ENCODE measurements at regions not wholly inside any gene's neighbourhood (a gene's known extent, or its start where the extent isn't known, plus 50 kb on each side); places are given as distances from the start of the nearest gene placed in this dataset.
A peak's percentile ranks its signal among the peaks of the same experiment; 100 is the strongest.
"Not testable (repeated sequence)": the region's sequence is repeated elsewhere in the genome, so short reads cannot be mapped to it uniquely, and the experiment has no call there.

- no peak for ATAC-seq (replicated peaks in 6 of 8)
- Histone ChIP-seq H3K4me1 (replicated peaks in 1 of 2) (no peaks in the 10 kb centered on the region), H3K4me3 (no peak overlapping the region), H3K27ac (no peak overlapping the region)
- in situ Hi-C loops (cut with MboI; ENCODE audit: low pct_unique_long_range_greater_than_20kb in 2 of 9, low sequenced_read_pairs in 9 of 9, unreplicated experiment in 9 of 9) = no loop called here
- 0 to 100% (median 76%) methylated on average over 1 to 6 of the region's 6 CpGs; no CpG with 5 or more reads in 1 of the 10 experiments for WGBS, 10 experiments
These were observed 77.9 kb upstream of the FHIP2A start for GRCh38 chr10:114743521-114744231.

GRCh38 chr10:114746531-114746930, 75.0 kb upstream of the FHIP2A start:
- Histone ChIP-seq H3K4me1 (replicated peaks in 1 of 2) (no peaks in the 10 kb centered on the region), H3K4me3 (no peak overlapping the region), H3K27ac (no peak overlapping the region)
- in situ Hi-C loops (cut with MboI; ENCODE audit: low pct_unique_long_range_greater_than_20kb in 2 of 9, low sequenced_read_pairs in 9 of 9, unreplicated experiment in 9 of 9) = no loop called here
- WGBS, 10 experiments = 73 to 100% (median 94%) methylated on average over 1 to 3 of the region's 3 CpGs
- no peak for ATAC-seq (replicated peaks in 6 of 8)

GRCh38 chr10:114748241-114748640, 73.3 kb upstream of the FHIP2A start:
- in situ Hi-C loops (cut with MboI; ENCODE audit: low pct_unique_long_range_greater_than_20kb in 2 of 9, low sequenced_read_pairs in 9 of 9, unreplicated experiment in 9 of 9) = no loop called here
- Histone ChIP-seq H3K4me1 (replicated peaks in 1 of 2) (no peaks in the 10 kb centered on the region), H3K4me3 (no peak overlapping the region), H3K27ac (no peak overlapping the region)
- ATAC-seq (replicated peaks in 6 of 8) = no peak
- WGBS, 10 experiments = 67 to 100% (median 85%) methylated on average over 1 of the region's 1 CpG; no CpG with 5 or more reads in 1 of the 10 experiments

- 40 to 100% (median 85%) methylated on average over 1 to 3 of the region's 3 CpGs for WGBS, 10 experiments
- no peak overlapping the region for H3K4me3 ChIP-seq
- ATAC-seq (replicated peaks in 6 of 8) = no peak
- H3K4me1 ChIP-seq (replicated peaks in 1 of 2) = no peaks in the 10 kb centered on the region
- H3K27ac ChIP-seq = no peak overlapping the region
- in situ Hi-C loops (cut with MboI; ENCODE audit: low pct_unique_long_range_greater_than_20kb in 2 of 9, low sequenced_read_pairs in 9 of 9, unreplicated experiment in 9 of 9) = no loop called here
These were observed 72.6 kb upstream of the FHIP2A start for GRCh38 chr10:114749014-114749413.

GRCh38 chr10:114749510-114749909, 72.1 kb upstream of the FHIP2A start:
- WGBS, 10 experiments = 56 to 100% (median 97%) methylated on average over 1 to 3 of the region's 6 CpGs; no CpG with 5 or more reads in 2 of the 10 experiments

GRCh38 chr10:114751856-114752255, 69.7 kb upstream of the FHIP2A start:
- WGBS, 10 experiments = 37 to 100% (median 89%) methylated on average over 1 to 3 of the region's 3 CpGs
- Histone ChIP-seq H3K27ac (no peak overlapping the region), H3K4me1 (replicated peaks in 1 of 2) (no peaks in the 10 kb centered on the region), H3K4me3 (no peak overlapping the region)
- no peak for ATAC-seq (replicated peaks in 6 of 8)
- in situ Hi-C loops (cut with MboI; ENCODE audit: low pct_unique_long_range_greater_than_20kb in 2 of 9, low sequenced_read_pairs in 9 of 9, unreplicated experiment in 9 of 9) = no loop called here

More at GRCh38 chr10:114749510-114749909, 72.1 kb upstream of the FHIP2A start:
- Histone ChIP-seq H3K4me3 (no peak overlapping the region), H3K27ac (no peak overlapping the region), H3K4me1 (replicated peaks in 1 of 2) (no peaks in the 10 kb centered on the region)
- ATAC-seq (replicated peaks in 6 of 8) = no peak
- in situ Hi-C loops (cut with MboI; ENCODE audit: low pct_unique_long_range_greater_than_20kb in 2 of 9, low sequenced_read_pairs in 9 of 9, unreplicated experiment in 9 of 9) = no loop called here

- WGBS, 10 experiments = 83 to 100% (median 100%) methylated on average over 1 of the region's 1 CpG; no CpG with 5 or more reads in 2 of the 10 experiments
- H3K4me3 ChIP-seq; H3K27ac ChIP-seq; in situ Hi-C loops (cut with MboI; ENCODE audit: low pct_unique_long_range_greater_than_20kb in 2 of 9, low sequenced_read_pairs in 9 of 9, unreplicated experiment in 9 of 9); H3K4me1 ChIP-seq (replicated peaks in 1 of 2); ATAC-seq (replicated peaks in 6 of 8): not testable (repeated sequence)
These were observed 69.0 kb upstream of the FHIP2A start for GRCh38 chr10:114752570-114752969.

GRCh38 chr10:114753126-114753525, 68.5 kb upstream of the FHIP2A start:
- no peak for ATAC-seq (replicated peaks in 6 of 8)
- 7 to 95% (median 76%) methylated on average over 2 to 5 of the region's 5 CpGs for WGBS, 10 experiments
- no peak overlapping the region for H3K4me3 ChIP-seq
- in situ Hi-C loops (cut with MboI; ENCODE audit: low pct_unique_long_range_greater_than_20kb in 2 of 9, low sequenced_read_pairs in 9 of 9, unreplicated experiment in 9 of 9) = no loop called here
- H3K4me1 ChIP-seq (replicated peaks in 1 of 2) = no peaks in the 10 kb centered on the region
- H3K27ac ChIP-seq = no peak overlapping the region

GRCh38 chr10:114754445-114755320, 66.9 kb upstream of the FHIP2A start:
- Histone ChIP-seq H3K4me3 (no peak overlapping the region), H3K4me1 (replicated peaks in 1 of 2) (no peaks in the 10 kb centered on the region), H3K27ac (no peak overlapping the region)
- WGBS, 10 experiments = 0 to 92% (median 62%) methylated on average over 1 to 11 of the region's 15 CpGs
- peak in 2 of 8 experiments; percentile 26 to 67 for ATAC-seq (replicated peaks in 6 of 8)
- in situ Hi-C loops (cut with MboI; ENCODE audit: low pct_unique_long_range_greater_than_20kb in 2 of 9, low sequenced_read_pairs in 9 of 9, unreplicated experiment in 9 of 9) = no loop called here

- Histone ChIP-seq H3K27ac (no peak overlapping the region), H3K4me3 (no peak overlapping the region), H3K4me1 (replicated peaks in 1 of 2) (peaks cover 0 to 4% of the 10 kb centered on the region in 2 donors)
- in situ Hi-C loops (cut with MboI; ENCODE audit: low pct_unique_long_range_greater_than_20kb in 2 of 9, low sequenced_read_pairs in 9 of 9, unreplicated experiment in 9 of 9) = no loop called here
- ATAC-seq (replicated peaks in 6 of 8) = no peak
- 54 to 94% (median 75%) methylated on average over 3 to 7 of the region's 7 CpGs for WGBS, 10 experiments
These were observed 66.0 kb upstream of the FHIP2A start for GRCh38 chr10:114755537-114755936.

GRCh38 chr10:114758331-114758730, 63.2 kb upstream of the FHIP2A start:
- WGBS, 10 experiments = 0 to 36% (median 22%) methylated on average over 1 of the region's 1 CpG; no CpG with 5 or more reads in 3 of the 10 experiments

GRCh38 chr10:114761205-114762193, 60.1 kb upstream of the FHIP2A start:
- ATAC-seq (replicated peaks in 6 of 8) = no peak
- 60 to 100% (median 92%) methylated on average over 1 to 8 of the region's 11 CpGs for WGBS, 10 experiments
- Histone ChIP-seq H3K27ac (no peak overlapping the region), H3K4me3 (no peak overlapping the region), H3K4me1 (replicated peaks in 1 of 2) (peaks cover 0 to 7% of the 10 kb centered on the region in 2 donors)
- in situ Hi-C loops (cut with MboI; ENCODE audit: low pct_unique_long_range_greater_than_20kb in 2 of 9, low sequenced_read_pairs in 9 of 9, unreplicated experiment in 9 of 9) = no loop called here

More at GRCh38 chr10:114758331-114758730, 63.2 kb upstream of the FHIP2A start:
- Histone ChIP-seq H3K27ac (no peak overlapping the region), H3K4me1 (replicated peaks in 1 of 2) (peaks cover 0 to 4% of the 10 kb centered on the region in 2 donors), H3K4me3 (no peak overlapping the region)
- ATAC-seq (replicated peaks in 6 of 8) = peak in 2 of 8 experiments; percentile 17 to 23
- in situ Hi-C loops (cut with MboI; ENCODE audit: low pct_unique_long_range_greater_than_20kb in 2 of 9, low sequenced_read_pairs in 9 of 9, unreplicated experiment in 9 of 9) = no loop called here
